ENCODE measurements at regions not wholly inside any gene's neighbourhood (a gene's known extent, or its start where the extent isn't known, plus 50 kb on each side); places are given as distances from the start of the nearest gene placed in this dataset.
A peak's percentile ranks its signal among the peaks of the same experiment; 100 is the strongest.

DNA sequence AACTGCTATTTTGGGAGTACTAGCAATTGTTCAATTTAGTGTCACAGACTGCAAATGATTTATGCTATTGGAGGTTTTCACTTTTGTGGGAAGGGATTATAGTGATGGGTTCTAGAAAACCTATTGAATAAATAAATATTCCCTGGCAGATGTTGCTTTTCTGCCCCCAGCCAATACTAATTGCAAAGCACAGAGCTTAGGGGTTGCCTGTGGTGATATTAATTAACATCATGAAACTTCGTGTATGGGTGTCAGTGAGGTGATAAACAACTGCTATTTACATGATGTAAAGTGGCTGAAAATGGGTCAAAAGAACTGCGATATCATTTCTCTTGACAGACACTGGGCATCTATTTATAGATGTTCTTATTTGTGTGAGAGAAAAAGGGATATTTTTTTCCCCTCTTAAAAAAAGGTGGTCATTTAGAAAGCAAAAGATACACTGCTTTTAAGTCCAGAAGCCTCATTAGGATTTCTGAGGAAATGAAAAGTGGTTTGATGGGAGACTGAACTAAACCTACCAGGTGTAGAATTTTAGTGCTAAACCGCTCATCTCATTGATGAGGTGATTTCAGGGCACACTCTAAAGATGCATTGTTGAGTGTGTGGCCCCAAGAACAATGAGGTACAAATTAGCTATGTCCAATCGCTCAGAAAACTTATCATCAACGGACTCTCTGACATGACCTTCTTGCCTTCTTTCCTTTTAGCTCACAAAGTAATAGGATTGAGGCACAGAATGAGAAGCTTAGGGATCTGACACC, 116.7 kb upstream of the CHST9 start:
- Histone ChIP-seq H3K4me3 (replicated peaks in 1 of 2; ENCODE audit: low read depth in 1 of 2, low read length in 2 of 2) (no peak overlapping the region), H4K20me1 (ENCODE audit: insufficient read depth) (no peaks in the 10 kb centered on the region), H2AFZ (ENCODE audit: low read depth, low read length, poor library complexity, severe bottlenecking) (no peak overlapping the region), H3K4me1 (ENCODE audit: control insufficient read depth in 1 of 2, insufficient read depth in 2 of 2, low read length in 2 of 2) (no peaks in the 10 kb centered on the region), H3K79me2 (ENCODE audit: insufficient read depth, low read length) (no peaks in the 10 kb centered on the region), H3K4me2 (ENCODE audit: low read length) (no peak overlapping the region), H3K36me3 (ENCODE audit: control insufficient read depth in 1 of 2, insufficient read depth in 2 of 2, low read length in 2 of 2) (no peaks in the 10 kb centered on the region), H3K9ac (ENCODE audit: low read length) (no peak overlapping the region), H3K27me3 (ENCODE audit: insufficient read depth, low read length) (no peaks in the 10 kb centered on the region), H3K9me2 (ENCODE audit: insufficient read depth) (no peaks in the 10 kb centered on the region), H3K9me3 (ENCODE audit: control insufficient read depth in 1 of 2, insufficient read depth in 1 of 2, low read depth in 1 of 2, low read length in 2 of 2) (no peaks in the 10 kb centered on the region; a peak in 1 of 4 replicates), H3K27ac (ENCODE audit: low read depth, low read length) (no peak overlapping the region)
- RAD21 ChIA-PET (ENCODE audit: low non-redundant PET in 1 of 2, low total read pairs in 2 of 2, uncharacterized antibody in 2 of 2, unreplicated experiment in 2 of 2) = no interaction called here
- intact Hi-C loops (cut with micrococcal nuclease) = no loop called here
- TF ChIP-seq EZH2 (IDR thresholded peaks at IDR 0.05) (no peak), CBX3 (IDR thresholded peaks at IDR 0.05; ENCODE audit: low read depth) (no peak), POLR2AphosphoS5 (IDR thresholded peaks at IDR 0.05; ENCODE audit: low read depth, low read length) (no peak)
- TF ChIP-seq, protein P1, sequence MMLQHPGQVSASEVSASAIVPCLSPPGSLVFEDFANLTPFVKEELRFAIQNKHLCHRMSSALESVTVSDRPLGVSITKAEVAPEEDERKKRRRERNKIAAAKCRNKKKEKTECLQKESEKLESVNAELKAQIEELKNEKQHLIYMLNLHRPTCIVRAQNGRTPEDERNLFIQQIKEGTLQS (IDR thresholded peaks at IDR 0.05) = no peak
- BruUV-seq (replicated peaks) = no TSS peak
- POLR2A ChIA-PET = no interaction called here
- DNase-seq (ENCODE audit: low read depth, low spot score) = no peak
- CTCF ChIA-PET = interaction anchor here (1.1 kb wide), 1 partner anchor 284 kb away, joined by 3 read pairs; no protein-coding TSS in a partner anchor
- no peak for ATAC-seq

DNA sequence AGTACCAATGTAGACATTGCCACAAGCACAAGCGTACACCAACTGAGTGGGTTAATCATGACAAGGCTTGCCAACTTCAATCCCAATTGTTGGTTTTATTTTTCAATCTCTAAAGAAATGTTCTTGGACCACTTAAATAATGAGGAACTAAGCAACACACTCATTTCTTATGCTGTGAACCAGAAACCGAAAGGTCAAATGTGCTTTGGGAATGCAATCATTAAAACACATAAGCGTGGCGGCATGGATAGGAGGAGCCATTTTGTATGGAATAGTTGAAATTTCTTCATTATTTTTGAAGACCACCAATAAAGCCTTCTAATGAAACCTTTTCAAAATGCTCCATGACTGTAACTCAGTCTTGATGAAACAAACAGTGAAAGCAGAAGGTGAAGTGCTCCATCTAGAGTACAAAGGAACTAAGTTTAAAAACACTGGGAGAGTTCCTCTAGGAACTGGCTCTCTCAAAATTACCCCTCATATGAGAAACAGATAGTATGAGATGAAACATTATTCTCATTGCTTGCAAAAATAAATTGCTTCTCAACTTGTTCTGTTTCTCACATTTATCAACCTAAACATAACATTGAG, 113.2 kb upstream of the CHST9 start:
- RAD21 ChIA-PET (ENCODE audit: low non-redundant PET in 1 of 2, low total read pairs in 2 of 2, uncharacterized antibody in 2 of 2, unreplicated experiment in 2 of 2) = no interaction called here
- no peaks in the 10 kb centered on the region; a peak in 1 of 4 replicates for H3K9me3 ChIP-seq (ENCODE audit: control insufficient read depth in 1 of 2, insufficient read depth in 1 of 2, low read depth in 1 of 2, low read length in 2 of 2)
- no peak overlapping the region for H2AFZ ChIP-seq (ENCODE audit: low read depth, low read length, poor library complexity, severe bottlenecking)
- H3K36me3 ChIP-seq (ENCODE audit: control insufficient read depth in 1 of 2, insufficient read depth in 2 of 2, low read length in 2 of 2) = no peaks in the 10 kb centered on the region
- H4K20me1 ChIP-seq (ENCODE audit: insufficient read depth) = no peaks in the 10 kb centered on the region
- no peak overlapping the region for H3K4me2 ChIP-seq (ENCODE audit: low read length)
- ATAC-seq (no peak), DNase-seq (ENCODE audit: low read depth, low spot score) (no peak)
- BruUV-seq (replicated peaks) = no TSS peak
- CTCF ChIA-PET = interaction anchor here (1.3 kb wide), 1 partner anchor 280 kb away, joined by 7 read pairs; no protein-coding TSS in a partner anchor
- no peaks in the 10 kb centered on the region for H3K79me2 ChIP-seq (ENCODE audit: insufficient read depth, low read length)
- POLR2A ChIA-PET = no interaction called here
- TF ChIP-seq TCF7L2 (IDR thresholded peaks at IDR 0.05; ENCODE audit: borderline replicate concordance, extremely low read depth, insufficient read depth, insufficient read length) (no peak), EZH2phosphoT487 (IDR thresholded peaks at IDR 0.05; ENCODE audit: borderline replicate concordance) (no peak), RAD21 (IDR thresholded peaks at IDR 0.05; ENCODE audit: low read depth) (peak; percentile 10; the same call in 1 of the 2 replicates)
- TF ChIP-seq, protein P2, sequence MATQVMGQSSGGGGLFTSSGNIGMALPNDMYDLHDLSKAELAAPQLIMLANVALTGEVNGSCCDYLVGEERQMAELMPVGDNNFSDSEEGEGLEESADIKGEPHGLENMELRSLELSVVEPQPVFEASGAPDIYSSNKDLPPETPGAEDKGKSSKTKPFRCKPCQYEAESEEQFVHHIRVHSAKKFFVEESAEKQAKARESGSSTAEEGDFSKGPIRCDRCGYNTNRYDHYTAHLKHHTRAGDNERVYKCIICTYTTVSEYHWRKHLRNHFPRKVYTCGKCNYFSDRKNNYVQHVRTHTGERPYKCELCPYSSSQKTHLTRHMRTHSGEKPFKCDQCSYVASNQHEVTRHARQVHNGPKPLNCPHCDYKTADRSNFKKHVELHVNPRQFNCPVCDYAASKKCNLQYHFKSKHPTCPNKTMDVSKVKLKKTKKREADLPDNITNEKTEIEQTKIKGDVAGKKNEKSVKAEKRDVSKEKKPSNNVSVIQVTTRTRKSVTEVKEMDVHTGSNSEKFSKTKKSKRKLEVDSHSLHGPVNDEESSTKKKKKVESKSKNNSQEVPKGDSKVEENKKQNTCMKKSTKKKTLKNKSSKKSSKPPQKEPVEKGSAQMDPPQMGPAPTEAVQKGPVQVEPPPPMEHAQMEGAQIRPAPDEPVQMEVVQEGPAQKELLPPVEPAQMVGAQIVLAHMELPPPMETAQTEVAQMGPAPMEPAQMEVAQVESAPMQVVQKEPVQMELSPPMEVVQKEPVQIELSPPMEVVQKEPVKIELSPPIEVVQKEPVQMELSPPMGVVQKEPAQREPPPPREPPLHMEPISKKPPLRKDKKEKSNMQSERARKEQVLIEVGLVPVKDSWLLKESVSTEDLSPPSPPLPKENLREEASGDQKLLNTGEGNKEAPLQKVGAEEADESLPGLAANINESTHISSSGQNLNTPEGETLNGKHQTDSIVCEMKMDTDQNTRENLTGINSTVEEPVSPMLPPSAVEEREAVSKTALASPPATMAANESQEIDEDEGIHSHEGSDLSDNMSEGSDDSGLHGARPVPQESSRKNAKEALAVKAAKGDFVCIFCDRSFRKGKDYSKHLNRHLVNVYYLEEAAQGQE (IDR thresholded peaks at IDR 0.05; ENCODE audit: low read depth) = no peak
- TF ChIP-seq, protein P3, sequence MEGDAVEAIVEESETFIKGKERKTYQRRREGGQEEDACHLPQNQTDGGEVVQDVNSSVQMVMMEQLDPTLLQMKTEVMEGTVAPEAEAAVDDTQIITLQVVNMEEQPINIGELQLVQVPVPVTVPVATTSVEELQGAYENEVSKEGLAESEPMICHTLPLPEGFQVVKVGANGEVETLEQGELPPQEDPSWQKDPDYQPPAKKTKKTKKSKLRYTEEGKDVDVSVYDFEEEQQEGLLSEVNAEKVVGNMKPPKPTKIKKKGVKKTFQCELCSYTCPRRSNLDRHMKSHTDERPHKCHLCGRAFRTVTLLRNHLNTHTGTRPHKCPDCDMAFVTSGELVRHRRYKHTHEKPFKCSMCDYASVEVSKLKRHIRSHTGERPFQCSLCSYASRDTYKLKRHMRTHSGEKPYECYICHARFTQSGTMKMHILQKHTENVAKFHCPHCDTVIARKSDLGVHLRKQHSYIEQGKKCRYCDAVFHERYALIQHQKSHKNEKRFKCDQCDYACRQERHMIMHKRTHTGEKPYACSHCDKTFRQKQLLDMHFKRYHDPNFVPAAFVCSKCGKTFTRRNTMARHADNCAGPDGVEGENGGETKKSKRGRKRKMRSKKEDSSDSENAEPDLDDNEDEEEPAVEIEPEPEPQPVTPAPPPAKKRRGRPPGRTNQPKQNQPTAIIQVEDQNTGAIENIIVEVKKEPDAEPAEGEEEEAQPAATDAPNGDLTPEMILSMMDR (IDR thresholded peaks at IDR 0.05 in 2 of 3, conservative IDR thresholded peaks at IDR 0.05 in 1 of 3; ENCODE audit: borderline replicate concordance in 1 of 3, insufficient read depth in 1 of 3, low read depth in 2 of 3, low read length in 2 of 3) = peak in 1 of 3 experiments; percentile 22; a peak in 1 of 6 replicates
- H3K9me2 ChIP-seq (ENCODE audit: insufficient read depth) = no peaks in the 10 kb centered on the region
- H3K4me3 ChIP-seq (replicated peaks in 1 of 2; ENCODE audit: low read depth in 1 of 2, low read length in 2 of 2) = no peak overlapping the region
- H3K4me1 ChIP-seq (ENCODE audit: control insufficient read depth in 1 of 2, insufficient read depth in 2 of 2, low read length in 2 of 2) = no peaks in the 10 kb centered on the region
- no peak overlapping the region for H3K9ac ChIP-seq (ENCODE audit: low read length)
- intact Hi-C loops (cut with micrococcal nuclease) = loop anchor here (10.0 kb wide), 1 partner anchor 274 kb away; no protein-coding TSS in a partner anchor
- H3K27ac ChIP-seq (ENCODE audit: low read depth, low read length) = no peak overlapping the region
- no peaks in the 10 kb centered on the region for H3K27me3 ChIP-seq (ENCODE audit: insufficient read depth, low read length)

Measured in HCT116 (cell line).